ENCODE measurements at regions not wholly inside any gene's neighbourhood (a gene's known extent, or its start where the extent isn't known, plus 50 kb on each side); places are given as distances from the start of the nearest gene placed in this dataset.

- Histone ChIP-seq H3K9ac (ENCODE audit: low read length) (no peak overlapping the region), H2BK5ac (ENCODE audit: low read depth, low read length, poor library complexity) (no peak overlapping the region), H3K14ac (ENCODE audit: low read length) (no peak overlapping the region), H3K4me1 (ENCODE audit: control insufficient read depth in 1 of 2, insufficient read depth in 2 of 2, low read length in 2 of 2) (peaks cover 8 to 9% of the 10 kb centered on the region in 2 experiments), H3K27ac (ENCODE audit: low read depth, low read length) (no peak overlapping the region), H2BK12ac (ENCODE audit: low read length) (no peak overlapping the region), H2AFZ (ENCODE audit: insufficient read depth, low read length, poor library complexity) (no peak overlapping the region), H4K91ac (ENCODE audit: low read depth, low read length) (no peak overlapping the region), H3K4me2 (ENCODE audit: low read length) (no peak overlapping the region), H3K4me3 (ENCODE audit: low read depth, low read length) (no peak overlapping the region), H2BK120ac (ENCODE audit: insufficient read depth, low read length, poor library complexity) (no peak overlapping the region), H3K79me1 (ENCODE audit: low read length) (no peaks in the 10 kb centered on the region), H3K18ac (ENCODE audit: low read length) (no peak overlapping the region), H4K12ac (ENCODE audit: low read depth, low read length) (no peak overlapping the region), H4K8ac (ENCODE audit: low read depth, low read length) (no peak overlapping the region), H3K27me3 (ENCODE audit: insufficient read depth, low read length) (no peaks in the 10 kb centered on the region), H3K4ac (ENCODE audit: low read depth, low read length) (no peak overlapping the region), H3K23ac (ENCODE audit: low read length) (no peak overlapping the region), H3K79me2 (ENCODE audit: control insufficient read depth, insufficient read depth, low read length, poor library complexity) (no peaks in the 10 kb centered on the region), H3K36me3 (ENCODE audit: control insufficient read depth in 1 of 2, insufficient read depth in 2 of 2, low read length in 2 of 2) (no peaks in the 10 kb centered on the region), H2AK5ac (ENCODE audit: low read length) (no peak overlapping the region), H3K9me3 (ENCODE audit: insufficient read depth, low read depth, low read length) (no peaks in the 10 kb centered on the region)
- WGBS (ENCODE audit: extremely low coverage, insufficient coverage, insufficient read length), result no CpG with 5 or more reads among the region's 11 CpGs
- DNase-seq, result no peak
Observed at GRCh38 chr2:71948781-71949536, 198.7 kb downstream of the CYP26B1 start.

- Histone ChIP-seq H3K18ac (ENCODE audit: low read length) (no peak overlapping the region), H3K9ac (ENCODE audit: low read length) (no peak overlapping the region), H3K79me1 (ENCODE audit: low read length) (no peaks in the 10 kb centered on the region), H3K14ac (ENCODE audit: low read length) (no peak overlapping the region), H3K4me3 (ENCODE audit: low read depth, low read length) (no peak overlapping the region), H3K4me1 (ENCODE audit: control insufficient read depth in 1 of 2, insufficient read depth in 2 of 2, low read length in 2 of 2) (peaks cover 4 to 5% of the 10 kb centered on the region in 2 experiments), H3K9me3 (ENCODE audit: insufficient read depth, low read depth, low read length) (peaks cover 2% of the 10 kb centered on the region), H4K8ac (ENCODE audit: low read depth, low read length) (no peak overlapping the region), H2AK5ac (ENCODE audit: low read length) (no peak overlapping the region), H2BK5ac (ENCODE audit: low read depth, low read length, poor library complexity) (no peak overlapping the region), H3K4ac (ENCODE audit: low read depth, low read length) (no peak overlapping the region), H3K27ac (ENCODE audit: low read depth, low read length) (no peak overlapping the region), H3K27me3 (ENCODE audit: insufficient read depth, low read length) (no peaks in the 10 kb centered on the region), H2BK120ac (ENCODE audit: insufficient read depth, low read length, poor library complexity) (no peak overlapping the region), H3K36me3 (ENCODE audit: control insufficient read depth in 1 of 2, insufficient read depth in 2 of 2, low read length in 2 of 2) (no peaks in the 10 kb centered on the region), H3K4me2 (ENCODE audit: low read length) (no peak overlapping the region), H2BK12ac (ENCODE audit: low read length) (no peak overlapping the region), H4K91ac (ENCODE audit: low read depth, low read length) (no peak overlapping the region), H3K23ac (ENCODE audit: low read length) (no peak overlapping the region), H3K79me2 (ENCODE audit: control insufficient read depth, insufficient read depth, low read length, poor library complexity) (no peaks in the 10 kb centered on the region), H4K12ac (ENCODE audit: low read depth, low read length) (no peak overlapping the region), H2AFZ (ENCODE audit: insufficient read depth, low read length, poor library complexity) (no peak overlapping the region)
- no peak for DNase-seq
- no CpG with 5 or more reads among the region's 5 CpGs for WGBS (ENCODE audit: extremely low coverage, insufficient coverage, insufficient read length)
Observed at GRCh38 chr2:71947809-71948208, 199.9 kb downstream of the CYP26B1 start.

GRCh38 chr2:71945603-71945959, 202.1 kb downstream of the CYP26B1 start:
- Histone ChIP-seq H3K23ac (ENCODE audit: low read length) (no peak overlapping the region), H2BK120ac (ENCODE audit: insufficient read depth, low read length, poor library complexity) (no peak overlapping the region), H2AK5ac (ENCODE audit: low read length) (no peak overlapping the region), H3K27ac (ENCODE audit: low read depth, low read length) (no peak overlapping the region), H3K9me3 (ENCODE audit: insufficient read depth, low read depth, low read length) (peaks cover 2% of the 10 kb centered on the region), H3K27me3 (ENCODE audit: insufficient read depth, low read length) (no peaks in the 10 kb centered on the region), H3K79me1 (ENCODE audit: low read length) (no peaks in the 10 kb centered on the region), H3K4ac (ENCODE audit: low read depth, low read length) (no peak overlapping the region), H4K12ac (ENCODE audit: low read depth, low read length) (no peak overlapping the region), H2AFZ (ENCODE audit: insufficient read depth, low read length, poor library complexity) (no peak overlapping the region), H2BK12ac (ENCODE audit: low read length) (no peak overlapping the region), H4K8ac (ENCODE audit: low read depth, low read length) (no peak overlapping the region), H3K4me3 (ENCODE audit: low read depth, low read length) (no peak overlapping the region), H2BK5ac (ENCODE audit: low read depth, low read length, poor library complexity) (no peak overlapping the region), H3K4me1 (ENCODE audit: control insufficient read depth in 1 of 2, insufficient read depth in 2 of 2, low read length in 2 of 2) (no peaks in the 10 kb centered on the region), H3K18ac (ENCODE audit: low read length) (no peak overlapping the region), H3K9ac (ENCODE audit: low read length) (no peak overlapping the region), H3K36me3 (ENCODE audit: control insufficient read depth in 1 of 2, insufficient read depth in 2 of 2, low read length in 2 of 2) (no peaks in the 10 kb centered on the region), H3K4me2 (ENCODE audit: low read length) (no peak overlapping the region), H3K14ac (ENCODE audit: low read length) (no peak overlapping the region), H4K91ac (ENCODE audit: low read depth, low read length) (no peak overlapping the region), H3K79me2 (ENCODE audit: control insufficient read depth, insufficient read depth, low read length, poor library complexity) (no peaks in the 10 kb centered on the region)
- WGBS (ENCODE audit: extremely low coverage, insufficient coverage, insufficient read length), result no CpG with 5 or more reads among the region's 8 CpGs
- DNase-seq, result no peak

DNA sequence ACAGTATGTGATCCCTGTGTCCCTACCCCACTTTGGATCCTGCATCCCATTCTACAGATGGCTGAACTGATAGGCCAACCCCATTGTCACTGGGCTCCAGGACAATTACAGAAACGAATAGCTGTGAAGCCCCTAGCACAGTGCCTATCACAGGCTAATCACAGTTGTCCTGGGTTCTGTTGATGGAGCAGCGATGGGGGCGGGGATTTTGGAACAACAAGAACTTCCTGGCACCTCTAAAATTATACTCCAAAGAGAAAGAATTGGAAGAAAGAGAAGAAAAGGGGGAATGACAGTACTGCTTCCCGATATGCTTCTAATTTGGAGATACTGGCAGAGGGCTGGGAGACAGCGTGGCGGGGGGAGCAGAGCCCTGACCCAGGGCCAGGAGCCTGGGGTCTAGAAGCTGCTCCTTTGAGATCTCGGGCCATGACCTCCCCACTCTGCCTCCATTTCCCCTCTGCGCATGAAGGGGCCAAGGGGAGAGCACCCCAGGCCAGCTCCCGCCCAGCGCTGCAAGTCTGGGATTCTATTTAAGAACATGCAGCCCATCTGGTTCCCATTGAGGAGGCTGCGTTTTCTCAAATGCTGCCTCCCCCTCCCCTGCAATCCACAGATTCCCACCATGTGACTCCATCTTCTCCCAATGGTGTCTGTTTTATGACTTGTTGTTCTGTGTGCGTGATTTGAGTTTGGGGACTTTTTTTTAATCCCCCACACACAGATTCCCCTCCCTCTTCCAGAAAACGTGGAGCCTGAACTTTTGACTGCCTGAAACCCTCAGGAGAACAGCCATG, 202.7 kb downstream of the CYP26B1 start:
- no peak for DNase-seq
- Histone ChIP-seq H3K9ac (ENCODE audit: low read length) (no peak overlapping the region), H4K12ac (ENCODE audit: low read depth, low read length) (no peak overlapping the region), H3K27ac (ENCODE audit: low read depth, low read length) (no peak overlapping the region), H3K79me2 (ENCODE audit: control insufficient read depth, insufficient read depth, low read length, poor library complexity) (no peaks in the 10 kb centered on the region), H3K18ac (ENCODE audit: low read length) (no peak overlapping the region), H4K91ac (ENCODE audit: low read depth, low read length) (no peak overlapping the region), H3K14ac (ENCODE audit: low read length) (no peak overlapping the region), H3K4ac (ENCODE audit: low read depth, low read length) (no peak overlapping the region), H2BK5ac (ENCODE audit: low read depth, low read length, poor library complexity) (no peak overlapping the region), H3K4me2 (ENCODE audit: low read length) (no peak overlapping the region), H2AFZ (ENCODE audit: insufficient read depth, low read length, poor library complexity) (no peak overlapping the region), H3K4me1 (ENCODE audit: control insufficient read depth in 1 of 2, insufficient read depth in 2 of 2, low read length in 2 of 2) (no peaks in the 10 kb centered on the region), H3K4me3 (ENCODE audit: low read depth, low read length) (no peak overlapping the region), H2BK120ac (ENCODE audit: insufficient read depth, low read length, poor library complexity) (no peak overlapping the region), H3K36me3 (ENCODE audit: control insufficient read depth in 1 of 2, insufficient read depth in 2 of 2, low read length in 2 of 2) (no peaks in the 10 kb centered on the region), H3K79me1 (ENCODE audit: low read length) (no peaks in the 10 kb centered on the region), H2AK5ac (ENCODE audit: low read length) (no peak overlapping the region), H3K27me3 (ENCODE audit: insufficient read depth, low read length) (no peaks in the 10 kb centered on the region), H3K23ac (ENCODE audit: low read length) (no peak overlapping the region), H3K9me3 (ENCODE audit: insufficient read depth, low read depth, low read length) (peaks cover 2% of the 10 kb centered on the region), H2BK12ac (ENCODE audit: low read length) (no peak overlapping the region), H4K8ac (ENCODE audit: low read depth, low read length) (no peak overlapping the region)
- WGBS (ENCODE audit: extremely low coverage, insufficient coverage, insufficient read length), result no CpG with 5 or more reads among the region's 13 CpGs
